Germinal center (tissue), 1 donor: ENCODE measurements at regions not wholly inside any gene's neighbourhood (a gene's known extent, or its start where the extent isn't known, plus 50 kb on each side); places are given as distances from the start of the nearest gene placed in this dataset.

ENCODE experiments used
- DNase-seq: peaks from one replicate; pipeline ENCODE4 v3.0.0; 2012; ENCODE audit warnings: mixed read lengths, low spot score

GRCh38 chr11:23679981-23680380, 816.9 kb upstream of the LUZP2 start:
- no peak for DNase-seq

DNA sequence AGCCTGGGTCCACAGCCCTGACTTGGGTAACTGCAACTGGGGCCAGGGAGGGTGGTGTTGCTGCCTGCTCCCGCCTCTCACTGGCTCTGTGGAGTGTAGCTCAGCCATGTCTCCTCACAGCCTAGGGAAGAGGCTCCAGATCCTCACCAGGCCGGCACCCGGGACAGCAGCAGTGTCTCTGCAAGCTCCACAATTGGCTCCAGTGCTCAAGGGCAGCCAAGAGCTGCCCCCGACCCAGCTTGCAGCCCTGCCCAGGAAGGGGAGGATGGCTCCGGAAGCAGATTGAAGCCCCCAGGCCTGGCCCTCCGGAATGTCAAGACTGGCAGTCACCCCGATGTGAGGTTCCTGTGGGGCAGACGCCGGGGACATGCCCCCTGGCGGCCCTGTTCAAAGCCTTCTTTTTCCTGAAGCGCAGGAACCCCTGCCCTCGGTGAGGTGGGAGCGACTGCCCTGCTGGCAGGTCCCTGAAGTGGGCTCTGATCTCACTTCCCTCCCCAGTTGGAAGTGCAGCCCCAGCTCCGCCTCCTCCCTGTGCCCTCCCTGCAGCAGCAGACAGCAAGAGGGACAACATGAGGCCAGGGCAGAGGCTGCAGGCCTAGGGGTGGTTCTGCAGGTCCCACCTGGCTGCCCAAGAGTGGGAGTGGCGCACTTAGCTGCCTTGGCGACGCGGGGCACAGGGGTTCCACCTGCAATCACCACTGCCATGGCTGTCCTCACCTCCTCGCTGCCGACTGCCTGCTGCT, 816.2 kb upstream of the LUZP2 start:
- no peak for DNase-seq

DNA sequence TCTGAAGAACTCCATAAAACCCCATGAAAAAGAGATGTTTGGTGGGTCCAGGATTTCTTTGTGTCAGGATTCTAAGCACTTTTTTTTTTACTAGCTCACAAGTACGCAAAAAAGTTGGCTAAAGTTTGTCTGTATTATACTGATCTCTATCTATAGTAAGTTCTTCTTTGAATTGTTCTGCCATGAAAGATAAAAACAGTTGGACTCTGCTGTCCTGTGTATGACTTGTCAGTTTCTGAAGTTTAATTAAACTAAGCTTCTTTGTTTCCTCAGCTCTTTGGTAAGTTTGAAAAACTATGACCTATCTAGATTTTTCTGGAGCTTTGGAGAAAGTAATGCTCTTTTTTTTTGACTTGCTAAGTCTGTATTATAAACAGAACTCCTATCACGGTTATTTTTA, 812.2 kb upstream of the LUZP2 start:
- no peak for DNase-seq

- DNase-seq, result no peak
These were observed 808.9 kb upstream of the LUZP2 start for GRCh38 chr11:23687991-23688390.

GRCh38 chr11:23688411-23688810, 808.4 kb upstream of the LUZP2 start:
- no peak for DNase-seq

DNA sequence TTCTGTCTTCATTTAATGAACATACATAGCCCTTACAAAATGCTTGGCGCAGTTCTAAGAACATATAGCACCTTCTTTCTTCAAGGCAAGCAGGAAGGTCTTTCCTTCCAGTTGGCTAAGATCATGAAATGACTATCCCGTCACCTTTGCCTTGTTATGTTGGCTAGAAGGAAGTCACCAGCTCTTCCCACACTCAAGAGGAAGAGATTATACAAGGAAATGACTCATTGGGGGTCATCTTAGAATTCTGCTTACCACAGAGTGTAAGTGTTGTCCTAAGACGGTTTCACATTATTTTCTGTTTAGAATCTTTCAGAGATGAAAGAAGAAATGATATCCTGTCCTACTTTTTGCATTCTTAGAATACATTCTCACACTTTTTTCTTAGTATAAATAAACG, 808.0 kb upstream of the LUZP2 start:
- no peak for DNase-seq

DNA sequence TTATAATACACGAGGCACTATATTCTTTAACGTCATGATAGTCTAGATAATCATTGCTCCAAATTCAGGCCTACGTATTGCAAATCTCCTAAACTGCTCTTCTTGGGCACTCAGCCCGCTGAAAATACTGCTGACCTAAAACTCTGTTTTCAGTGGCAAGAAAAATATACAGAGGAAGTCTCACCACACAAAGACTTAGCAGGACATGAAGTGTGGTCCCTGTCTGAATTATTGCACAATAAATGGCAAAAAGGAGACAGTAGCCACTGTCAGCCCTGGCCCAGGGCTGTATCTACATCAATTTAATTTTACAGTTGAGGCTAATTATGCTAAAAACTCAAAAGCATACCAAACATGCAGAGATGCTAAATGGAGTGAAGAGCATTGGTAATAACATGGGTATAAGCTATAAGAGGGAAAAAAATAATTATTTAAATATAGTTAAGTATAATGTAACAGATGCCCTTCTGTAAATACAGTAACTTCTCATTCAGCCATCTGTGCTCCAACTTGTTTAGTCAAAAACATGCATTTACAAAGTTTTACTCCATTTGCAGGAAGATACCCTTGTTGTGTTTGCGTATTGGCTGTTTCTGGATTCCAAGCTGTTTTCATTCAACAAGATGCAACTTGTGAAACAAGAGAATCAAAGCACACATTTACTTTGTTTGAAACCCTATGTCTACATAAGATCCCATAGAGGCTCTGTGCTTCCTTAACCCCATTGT, 800.0 kb upstream of the LUZP2 start:
- no peak for DNase-seq

DNA sequence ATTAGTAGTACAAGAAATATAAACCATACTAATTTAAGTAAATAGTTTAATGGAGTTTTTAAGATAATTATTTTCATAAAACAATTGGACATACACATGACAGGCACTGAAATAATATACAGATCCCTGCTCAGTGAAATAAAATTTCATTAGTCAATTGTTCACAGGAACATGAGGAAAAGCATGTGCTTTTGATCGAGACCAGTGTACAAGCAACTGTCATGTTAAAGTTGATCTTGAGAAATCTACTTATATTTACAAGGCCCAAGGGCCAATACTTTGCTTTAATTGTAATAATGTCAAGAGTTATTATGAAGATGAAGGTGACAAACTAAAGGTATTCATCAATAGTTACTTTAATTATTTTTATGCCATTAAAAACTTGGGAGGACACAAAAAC, 792.7 kb upstream of the LUZP2 start:
- DNase-seq, result no peak

DNA sequence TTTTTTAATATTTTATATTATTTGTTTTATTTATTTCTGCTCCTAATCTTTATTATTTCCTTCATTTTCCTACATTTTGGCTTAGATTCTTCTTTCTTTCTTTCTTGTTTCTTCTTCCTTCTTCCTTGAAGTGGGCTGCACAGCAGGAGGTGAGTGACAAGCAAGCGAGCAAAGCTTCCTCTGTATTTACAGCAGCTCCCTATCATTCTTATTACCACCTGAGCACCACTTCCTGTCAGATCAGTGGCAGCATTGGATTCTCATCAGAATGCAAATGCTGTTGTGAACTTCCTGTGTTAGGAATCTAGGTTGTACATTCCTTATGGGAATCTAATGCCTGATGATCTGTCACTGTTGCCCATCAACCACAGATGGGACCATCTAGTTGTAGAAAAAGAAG, 784.9 kb upstream of the LUZP2 start:
- DNase-seq, result no peak

DNA sequence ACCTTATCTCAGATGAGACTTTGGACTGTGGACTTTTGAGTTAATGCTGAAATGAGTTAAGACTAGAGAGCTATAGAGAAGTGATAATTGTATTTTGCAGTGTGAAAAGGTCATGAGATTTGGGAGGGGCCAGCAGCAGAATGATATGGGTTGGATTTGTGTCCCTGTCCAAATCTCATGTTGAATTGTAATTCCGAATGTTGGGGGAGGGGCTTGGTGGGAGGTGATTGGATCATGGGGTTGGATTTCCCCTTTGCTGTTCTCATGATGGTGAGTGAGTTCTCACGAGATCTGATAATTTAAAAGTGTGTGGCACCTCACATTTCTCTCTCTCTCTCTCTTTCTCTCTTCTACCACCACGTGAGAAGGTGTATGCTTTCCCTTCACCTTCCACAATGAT, 777.8 kb upstream of the LUZP2 start:
- DNase-seq, result no peak

GRCh38 chr11:23723861-23724260, 773.0 kb upstream of the LUZP2 start:
- no peak for DNase-seq

DNA sequence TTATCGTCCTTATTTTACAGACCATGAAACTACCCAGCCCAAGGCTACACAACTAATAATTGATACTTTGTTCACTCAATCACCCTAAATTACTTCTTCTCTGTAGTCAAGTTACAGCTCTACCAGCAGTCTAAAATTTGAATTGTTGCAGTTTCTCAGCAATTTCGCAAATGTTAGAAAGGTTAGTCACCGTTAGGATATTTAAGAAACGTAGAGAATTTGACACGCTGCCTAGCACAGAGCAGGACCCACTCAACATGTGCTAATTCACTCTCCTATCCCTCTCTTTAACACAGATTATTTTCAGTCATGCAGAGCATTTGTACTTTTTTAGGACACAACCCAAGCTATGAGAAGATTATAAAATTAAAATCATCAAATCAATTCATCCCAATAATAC, 771.1 kb upstream of the LUZP2 start:
- no peak for DNase-seq

DNA sequence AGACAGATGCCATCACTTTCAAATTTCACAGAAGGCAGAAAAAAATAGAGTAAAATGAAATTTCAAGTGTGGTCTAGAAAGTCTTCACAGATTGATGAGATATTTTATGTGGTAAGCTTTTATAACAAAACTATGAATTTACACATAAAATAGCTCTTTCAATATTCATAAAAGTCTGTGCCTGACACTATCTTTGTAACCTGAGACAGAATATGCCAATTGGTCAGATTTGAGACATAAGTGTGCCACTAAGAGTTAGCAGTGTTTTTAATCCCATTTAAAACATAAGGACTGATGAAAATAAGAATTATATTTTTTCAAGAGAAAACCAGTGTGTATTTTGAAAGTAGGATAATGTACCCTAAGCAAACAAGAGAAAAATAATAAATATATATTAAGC, 769.5 kb upstream of the LUZP2 start:
- DNase-seq, result no peak

DNA sequence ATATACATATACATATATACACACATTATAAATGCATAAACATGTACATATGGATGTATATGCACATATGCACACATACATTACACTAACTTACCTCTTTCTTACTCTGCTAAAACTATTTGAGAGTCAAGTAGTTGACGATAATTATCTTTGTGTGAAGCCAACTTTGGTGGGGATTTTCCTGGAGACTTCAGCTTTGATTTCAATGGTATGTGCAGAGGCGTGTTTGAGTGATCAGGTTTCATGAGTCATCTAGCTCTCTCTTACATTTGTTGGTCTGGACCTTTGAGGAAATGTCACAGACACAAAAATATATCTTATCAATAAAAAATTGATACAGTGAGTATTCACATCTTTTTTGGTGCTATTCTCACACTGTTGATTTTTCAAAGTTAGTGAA, 769.1 kb upstream of the LUZP2 start:
- no peak for DNase-seq

- DNase-seq, result no peak
These were observed 767.8 kb upstream of the LUZP2 start for GRCh38 chr11:23729088-23729487.

DNA sequence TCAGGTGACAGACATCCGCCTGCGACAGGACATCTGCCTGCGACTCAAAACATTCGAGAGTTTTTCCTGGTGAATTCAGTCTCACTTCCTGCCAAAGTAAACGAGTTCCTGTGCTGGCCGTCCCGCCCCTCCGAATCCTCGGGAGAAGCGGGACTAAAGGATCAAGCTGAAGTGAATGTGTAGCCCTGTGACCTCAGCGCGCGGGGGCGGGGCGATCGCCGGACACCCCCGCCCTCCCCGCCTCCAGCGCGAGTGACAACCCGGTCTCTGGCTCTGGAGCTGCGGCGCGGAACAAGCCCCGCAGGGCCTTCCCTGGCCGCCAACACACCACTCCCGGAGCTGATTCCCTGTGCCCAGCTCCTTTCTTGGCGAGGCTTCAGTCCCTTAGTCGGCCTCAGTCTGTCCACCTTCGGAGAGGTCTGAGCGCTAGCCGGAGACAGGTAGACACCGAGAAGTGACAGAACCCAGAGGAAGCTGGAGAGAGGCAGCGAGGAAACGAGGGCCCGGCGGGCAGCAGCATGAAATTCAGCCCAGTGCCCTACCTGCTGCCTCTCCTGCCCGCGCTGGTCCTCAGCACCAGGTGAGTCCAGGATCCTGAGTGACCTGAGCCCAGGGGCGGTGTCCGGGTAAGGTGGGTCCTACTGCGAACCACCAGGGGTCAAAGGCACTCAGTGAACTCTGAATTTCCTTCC, 766.4 kb upstream of the LUZP2 start:
- DNase-seq, result no peak

GRCh38 chr11:23732026-23732425, 764.8 kb upstream of the LUZP2 start:
- DNase-seq, result no peak

DNA sequence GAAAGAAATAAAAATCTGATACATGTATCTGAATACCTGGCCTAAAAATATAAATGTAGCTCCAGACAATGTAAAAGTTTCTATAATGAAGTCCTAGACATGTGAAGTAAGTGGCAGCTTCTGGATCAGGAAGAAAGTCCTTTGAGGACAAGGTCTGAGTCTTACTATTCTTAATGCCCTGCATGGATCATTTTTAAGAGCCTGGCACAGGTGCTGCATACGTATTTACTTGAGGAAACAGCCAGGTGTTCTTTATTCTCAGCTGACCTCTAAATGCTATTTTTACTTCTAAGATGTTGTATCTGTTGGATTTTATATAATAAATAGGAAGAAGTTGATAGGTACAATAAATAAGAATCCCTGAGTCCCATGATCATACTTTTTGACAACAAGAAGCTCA, 750.0 kb upstream of the LUZP2 start:
- no peak for DNase-seq

DNA sequence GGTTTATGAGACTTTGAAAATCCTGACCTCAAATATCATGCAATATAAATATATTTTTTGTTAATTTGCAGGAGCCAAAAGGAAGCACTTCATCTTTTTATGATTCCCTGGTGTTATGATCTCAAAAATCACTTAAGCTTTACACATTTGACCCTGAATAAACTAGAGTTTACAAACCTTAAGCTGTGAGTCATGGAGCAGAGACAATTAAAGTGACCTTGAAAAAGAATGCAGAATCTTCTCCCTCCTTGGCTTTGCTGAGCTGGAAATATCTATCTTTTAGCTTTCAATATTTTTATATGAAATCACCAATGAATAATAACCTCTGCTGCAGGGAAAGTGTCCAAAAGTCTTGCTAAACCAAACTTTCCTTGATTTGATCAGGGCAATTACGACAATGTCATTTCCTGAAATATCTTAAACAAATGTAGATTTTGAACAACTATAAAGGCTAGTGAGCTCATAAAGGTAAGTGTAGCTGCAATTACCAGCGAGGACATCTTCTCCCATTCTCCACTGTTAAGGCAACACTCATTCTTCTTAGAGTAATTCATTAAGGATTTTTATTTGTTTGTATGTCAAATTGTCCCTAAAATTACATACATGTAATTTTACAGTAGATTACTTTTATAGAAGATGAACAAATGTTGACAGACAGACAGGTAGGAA, 747.0 kb upstream of the LUZP2 start:
- no peak for DNase-seq

GRCh38 chr11:23751280-23751679, 745.6 kb upstream of the LUZP2 start:
- DNase-seq, result no peak

DNA sequence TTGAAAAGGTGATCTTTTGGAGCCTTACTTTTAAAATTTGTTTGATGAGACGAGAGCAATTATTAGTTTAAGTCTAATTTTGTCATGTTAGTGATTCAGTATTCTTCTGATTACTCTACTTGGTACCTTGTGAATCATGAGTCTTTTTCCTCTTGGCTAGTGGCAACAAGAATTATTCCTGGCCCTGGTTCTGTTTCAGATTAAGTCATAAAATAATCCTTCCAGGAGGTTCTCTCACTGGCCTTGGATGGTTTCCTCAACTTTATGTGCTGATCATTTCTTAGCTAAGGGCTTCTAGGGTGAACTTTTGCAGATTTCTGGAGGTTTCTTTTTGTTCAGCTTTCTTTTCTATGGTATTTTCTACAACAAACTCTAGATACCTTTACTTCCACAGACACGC, 741.8 kb upstream of the LUZP2 start:
- no peak for DNase-seq

DNA sequence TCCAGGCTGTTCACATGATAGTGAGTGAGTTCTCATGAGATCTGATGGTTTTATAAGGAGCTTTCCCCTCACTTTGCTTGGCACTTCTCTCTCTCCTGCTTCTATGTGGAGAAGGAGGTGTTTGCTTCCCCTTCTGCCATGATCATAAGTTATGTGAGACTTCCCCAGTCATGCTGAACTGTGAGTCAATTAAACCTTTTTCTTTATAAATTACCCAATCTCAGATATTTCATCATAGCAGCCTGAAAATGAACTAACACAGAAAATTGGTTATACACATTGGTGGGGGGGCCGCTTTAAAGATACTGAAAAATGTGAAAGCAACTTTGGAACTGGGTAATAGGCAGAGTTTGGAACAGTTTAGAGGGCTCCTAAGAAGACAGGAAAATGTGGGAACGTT, 741.1 kb upstream of the LUZP2 start:
- DNase-seq, result no peak

- DNase-seq, result no peak
These were observed 737.4 kb upstream of the LUZP2 start for GRCh38 chr11:23759489-23759888.
